OCI-LY1 (cell line): ENCODE measurements at regions not wholly inside any gene's neighbourhood (a gene's known extent, or its start where the extent isn't known, plus 50 kb on each side); places are given as distances from the start of the nearest gene placed in this dataset.

Source experiments
- H2AFZ ChIP-seq: fragments of 200-600 bp; sonication (generic), shearing (Covaris generic); 2 replicates; pipeline ENCODE4 v1.6.0; 2014; ENCODE audit warnings: antibody characterized with exemption, mild to moderate bottlenecking, low read length
- H3F3A ChIP-seq: fragments of 200-600 bp; sonication (generic), shearing (Covaris generic); 2 replicates; pipeline ENCODE4 v1.6.0; 2014; ENCODE audit warnings: mild to moderate bottlenecking, antibody characterized with exemption, low read length, moderate library complexity; ENCODE audit not compliant: insufficient read depth
- H3K27ac ChIP-seq: fragments of 200-600 bp; sonication (generic); 2 replicates; pipeline ENCODE4 v1.5.1; 2014; ENCODE audit warnings: low read length, mixed run types, mild to moderate bottlenecking, low read depth; ENCODE audit not compliant: poor library complexity, severe bottlenecking
- H3K27me3 ChIP-seq: fragments of 200-600 bp; sonication (generic); 2 replicates; pipeline ENCODE4 v1.6.0; 2014; ENCODE audit warnings: antibody characterized with exemption, mild to moderate bottlenecking, low read length, moderate library complexity; ENCODE audit not compliant: insufficient read depth
- H3K36me3 ChIP-seq: fragments of 200-600 bp; sonication (generic); 2 replicates; pipeline ENCODE4 v1.6.1; 2014; ENCODE audit warnings: mild to moderate bottlenecking, antibody characterized with exemption, low read length, moderate library complexity, mixed read lengths; ENCODE audit not compliant: insufficient read depth
- H3K4me1 ChIP-seq: fragments of 200-600 bp; sonication (generic); 2 replicates; pipeline ENCODE4 v1.5.1; 2014; ENCODE audit warnings: mild to moderate bottlenecking, low read length, moderate library complexity; ENCODE audit not compliant: insufficient read depth, severe bottlenecking
- H3K4me2 ChIP-seq: fragments of 200-600 bp; sonication (generic), shearing (Covaris generic); 2 replicates; pipeline ENCODE4 v1.6.1; 2014; ENCODE audit warnings: low read length
- H3K4me3 ChIP-seq: fragments of 200-600 bp; sonication (generic); 2 replicates; pipeline ENCODE4 v1.5.1; 2014; ENCODE audit warnings: low read length, low read depth, mild to moderate bottlenecking, mixed read lengths; ENCODE audit not compliant: poor library complexity, severe bottlenecking
- H3K79me2 ChIP-seq: fragments of 200-600 bp; shearing (Covaris generic); 2 replicates; pipeline ENCODE4 v1.6.1; 2016; ENCODE audit warnings: mixed run types, low read length, mixed read lengths; ENCODE audit not compliant: insufficient read depth
- H3K9ac ChIP-seq: fragments of 200-600 bp; sonication (generic), shearing (Covaris generic); 2 replicates; pipeline ENCODE4 v1.6.1; 2014; ENCODE audit warnings: mild to moderate bottlenecking, low read length, mixed read lengths
- H3K9me2 ChIP-seq: fragments of 200-600 bp; sonication (generic), shearing (Covaris generic); 2 replicates; pipeline ENCODE4 v1.6.1; 2014; ENCODE audit warnings: low read depth, mild to moderate bottlenecking, low read length, mixed read lengths
- H3K9me3 ChIP-seq: fragments of 200-600 bp; shearing (Covaris generic); 2 replicates; pipeline ENCODE4 v1.6.1; 2014; ENCODE audit warnings: low read length, mixed read lengths
- H4K20me1 ChIP-seq: fragments of 200-600 bp; sonication (generic), shearing (Covaris generic); 2 replicates; pipeline ENCODE4 v1.6.0; 2016; ENCODE audit warnings: mild to moderate bottlenecking, low read length; ENCODE audit not compliant: insufficient read depth
- CTCF ChIP-seq: fragments of 200-600 bp; sonication (generic), shearing (Covaris generic); IDR thresholded peaks from 2 replicates; pipeline ENCODE4 v1.5.1; 2017; ENCODE audit warnings: mild to moderate bottlenecking, antibody characterized with exemption, low read length, moderate library complexity, mixed read lengths
- EZH2 ChIP-seq: fragments of 200-600 bp; sonication (generic), shearing (Covaris generic); IDR thresholded peaks from 2 replicates; pipeline ENCODE4 v1.8.0; 2017; ENCODE audit warnings: borderline replicate concordance, mixed run types, mild to moderate bottlenecking, antibody characterized with exemption, low read length, moderate library complexity, mixed read lengths

- H3K27me3 ChIP-seq, result no peaks in the 10 kb centered on the region
Measured at GRCh38 chr9:91101611-91102168, 260.0 kb downstream of the AUH start.

GRCh38 chr9:91102269-91102668 lies 259.4 kb downstream of the AUH start:
- no peak overlapping the region for H3K4me3 ChIP-seq
- H3K27me3 ChIP-seq, result no peaks in the 10 kb centered on the region
- H3K9me2 ChIP-seq, result no peaks in the 10 kb centered on the region
- H3K4me1 ChIP-seq, result no peaks in the 10 kb centered on the region
- no peaks in the 10 kb centered on the region for H3K79me2 ChIP-seq
- H3F3A ChIP-seq, result no peaks in the 10 kb centered on the region
- no peak overlapping the region for H3K4me2 ChIP-seq
- H3K36me3 ChIP-seq, result no peaks in the 10 kb centered on the region
- no peak overlapping the region for H3K9ac ChIP-seq
- no peaks in the 10 kb centered on the region for H3K9me3 ChIP-seq
- H2AFZ ChIP-seq, result no peak overlapping the region
- TF ChIP-seq EZH2 (no peak), CTCF (no peak)
- no peaks in the 10 kb centered on the region for H4K20me1 ChIP-seq
- no peak overlapping the region for H3K27ac ChIP-seq

More at GRCh38 chr9:91101611-91102168, 260.0 kb downstream of the AUH start:
- no peak overlapping the region for H2AFZ ChIP-seq
- no peaks in the 10 kb centered on the region for H3F3A ChIP-seq
- H3K9me3 ChIP-seq, result no peaks in the 10 kb centered on the region
- no peak overlapping the region for H3K27ac ChIP-seq
- H3K4me1 ChIP-seq, result no peaks in the 10 kb centered on the region
- no peak overlapping the region for H3K9ac ChIP-seq
- TF ChIP-seq EZH2 (no peak), CTCF (no peak)
- H3K4me3 ChIP-seq, result no peak overlapping the region
- no peak overlapping the region for H3K4me2 ChIP-seq
- no peaks in the 10 kb centered on the region for H4K20me1 ChIP-seq
- no peaks in the 10 kb centered on the region for H3K79me2 ChIP-seq
- H3K9me2 ChIP-seq, result no peaks in the 10 kb centered on the region
- no peaks in the 10 kb centered on the region for H3K36me3 ChIP-seq

- Histone ChIP-seq H3K27me3 (no peaks in the 10 kb centered on the region), H3K9ac (no peak overlapping the region), H3K4me2 (no peak overlapping the region), H2AFZ (no peak overlapping the region), H3K36me3 (no peaks in the 10 kb centered on the region), H4K20me1 (no peaks in the 10 kb centered on the region), H3F3A (no peaks in the 10 kb centered on the region), H3K4me1 (no peaks in the 10 kb centered on the region), H3K9me2 (no peaks in the 10 kb centered on the region), H3K9me3 (no peaks in the 10 kb centered on the region), H3K27ac (no peak overlapping the region), H3K79me2 (no peaks in the 10 kb centered on the region), H3K4me3 (no peak overlapping the region)
- no peak for TF ChIP-seq CTCF
- TF ChIP-seq EZH2, result no peak
Measured at GRCh38 chr9:91103931-91104330, 257.8 kb downstream of the AUH start.
